Nucleus accumbens (tissue), 56 donors: ENCODE measurements at regions not wholly inside any gene's neighbourhood (a gene's known extent, or its start where the extent isn't known, plus 50 kb on each side); places are given as distances from the start of the nearest gene placed in this dataset.

Experiments
- DNase-seq, 56 donors: peaks; one replicate each; lab custom pipeline; 2025; lab: John Stamatoyannopoulos, UW

GRCh38 chr2:240308111-240308651 lies 127.3 kb upstream of the GPC1 start:
- no peak for DNase-seq

DNA sequence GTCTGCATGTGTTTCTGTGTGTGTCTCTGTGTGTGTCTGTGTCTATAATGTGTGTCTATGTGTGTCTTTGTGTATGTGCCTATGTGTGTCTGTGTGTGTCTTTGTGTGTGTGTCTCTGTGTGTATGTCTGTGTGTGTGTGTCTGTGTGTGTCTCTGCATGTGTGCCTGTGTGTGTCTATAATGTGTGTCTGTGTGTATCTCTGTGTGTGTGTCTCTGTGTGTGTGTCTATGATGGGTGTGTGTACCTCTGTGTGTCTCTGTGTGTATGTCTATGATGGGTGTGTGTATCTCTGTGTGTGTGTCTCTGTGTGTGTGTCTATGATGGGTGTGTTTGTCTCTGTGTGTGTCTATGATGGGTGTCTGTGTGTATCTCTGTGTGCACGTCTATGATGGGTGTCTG lies 126.2 kb upstream of the GPC1 start:
- DNase-seq, result no peak

GRCh38 chr2:240310201-240310600 lies 125.3 kb upstream of the GPC1 start:
- no peak for DNase-seq

DNA sequence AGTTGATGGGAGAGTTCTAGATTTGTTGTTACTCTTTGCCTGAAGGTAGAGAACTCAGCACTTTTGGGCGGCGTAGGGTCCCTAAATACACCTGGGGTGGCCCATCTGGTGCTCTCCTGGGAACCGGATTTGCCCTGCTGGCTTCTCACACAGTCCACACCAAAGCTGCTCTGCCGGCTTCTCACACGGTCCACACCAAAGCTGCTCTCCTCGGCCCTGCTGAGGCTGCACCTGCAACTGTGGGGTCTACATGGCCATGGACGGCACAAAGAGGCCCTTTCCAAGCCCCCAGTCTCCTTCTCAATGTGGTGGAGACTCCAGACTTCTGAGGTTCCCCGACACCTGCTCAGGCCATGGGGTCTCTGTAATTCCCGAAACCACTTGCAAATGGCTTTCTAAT lies 124.8 kb upstream of the GPC1 start:
- DNase-seq, result no peak

DNA sequence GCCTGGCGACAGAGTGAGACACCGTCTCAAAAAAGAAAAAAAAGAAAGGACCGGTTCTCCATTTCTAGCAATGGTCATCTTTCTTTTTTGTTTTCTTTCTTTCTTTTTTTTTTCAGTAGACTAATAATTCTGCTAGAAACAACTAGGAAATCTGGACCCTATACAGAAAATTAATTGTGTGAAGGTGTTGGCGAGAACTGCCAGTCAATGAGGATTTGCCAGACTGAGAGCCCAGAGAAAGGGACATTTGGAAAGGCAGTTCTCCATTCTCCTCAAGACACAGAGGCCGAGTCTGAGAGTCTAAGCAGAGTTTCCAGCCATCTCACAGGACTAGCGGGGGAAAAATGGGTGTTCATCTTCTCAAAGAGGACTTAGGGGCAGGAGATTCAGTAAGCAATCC lies 123.6 kb upstream of the GPC1 start:
- no peak for DNase-seq

- DNase-seq, result no peak
These were observed 116.1 kb upstream of the GPC1 start for GRCh38 chr2:240319221-240319854.

DNA sequence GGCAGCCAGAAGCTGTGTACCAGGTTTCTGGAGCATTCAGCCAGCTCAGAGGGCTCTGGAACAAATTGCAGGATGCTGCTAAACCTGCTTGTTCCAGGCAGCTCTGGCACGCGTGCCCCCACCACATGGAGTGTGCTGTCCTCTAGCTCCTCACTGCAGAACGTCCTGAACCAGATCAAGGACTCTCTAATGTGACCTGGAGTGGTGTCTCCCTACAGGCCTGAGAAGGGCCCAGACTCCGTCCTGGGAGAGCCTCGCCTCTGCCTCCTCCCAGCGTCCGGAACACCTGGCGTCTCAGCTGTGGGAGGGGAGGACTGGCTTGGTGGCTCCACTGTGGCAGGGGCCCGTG lies 115.6 kb upstream of the GPC1 start:
- DNase-seq, result no peak

DNA sequence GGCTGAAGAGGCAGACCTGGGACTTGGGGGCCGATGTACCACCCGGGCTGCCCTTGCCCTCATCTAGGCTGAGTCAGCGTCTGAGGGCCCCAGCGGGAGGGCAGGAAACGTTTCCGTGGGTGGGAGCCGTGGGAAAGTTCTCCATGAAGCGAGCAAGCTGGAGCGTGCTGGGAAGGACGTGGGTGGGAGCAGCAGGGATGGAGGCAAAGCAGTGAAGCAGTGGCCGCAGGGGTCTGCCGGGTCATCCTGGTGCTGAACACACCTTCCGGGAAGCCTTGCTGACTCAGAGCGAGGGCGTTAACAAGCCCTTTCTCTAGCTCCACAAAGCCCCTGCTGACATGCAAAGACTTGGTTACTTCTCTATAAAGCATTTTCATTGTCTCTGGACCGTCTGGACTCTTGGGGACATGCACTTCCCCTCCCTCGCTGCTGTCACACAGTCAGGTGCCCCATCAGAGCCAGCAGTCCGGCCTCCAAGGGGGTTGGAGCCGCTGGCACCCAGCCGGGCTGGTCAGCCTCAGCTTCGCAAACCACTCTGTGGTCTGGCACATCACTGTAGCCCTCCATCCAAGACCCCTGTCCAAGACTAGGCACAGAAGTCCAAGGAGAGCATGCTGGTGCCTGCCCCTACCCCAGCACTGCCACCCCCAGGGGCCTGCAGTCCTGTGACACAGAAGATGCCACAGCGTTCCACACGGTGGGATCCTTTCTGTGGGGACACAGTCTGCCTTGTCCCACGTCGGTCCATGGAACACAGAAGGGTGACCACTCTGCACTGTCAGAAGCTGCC lies 115.1 kb upstream of the GPC1 start:
- DNase-seq, result peak in 10 of 56 donors; percentile 13 to 68 (median 39)

- no peak for DNase-seq
These were observed 113.1 kb upstream of the GPC1 start for GRCh38 chr2:240322231-240322955.

- no peak for DNase-seq
These were observed 112.5 kb upstream of the GPC1 start for GRCh38 chr2:240322991-240323390.

DNA sequence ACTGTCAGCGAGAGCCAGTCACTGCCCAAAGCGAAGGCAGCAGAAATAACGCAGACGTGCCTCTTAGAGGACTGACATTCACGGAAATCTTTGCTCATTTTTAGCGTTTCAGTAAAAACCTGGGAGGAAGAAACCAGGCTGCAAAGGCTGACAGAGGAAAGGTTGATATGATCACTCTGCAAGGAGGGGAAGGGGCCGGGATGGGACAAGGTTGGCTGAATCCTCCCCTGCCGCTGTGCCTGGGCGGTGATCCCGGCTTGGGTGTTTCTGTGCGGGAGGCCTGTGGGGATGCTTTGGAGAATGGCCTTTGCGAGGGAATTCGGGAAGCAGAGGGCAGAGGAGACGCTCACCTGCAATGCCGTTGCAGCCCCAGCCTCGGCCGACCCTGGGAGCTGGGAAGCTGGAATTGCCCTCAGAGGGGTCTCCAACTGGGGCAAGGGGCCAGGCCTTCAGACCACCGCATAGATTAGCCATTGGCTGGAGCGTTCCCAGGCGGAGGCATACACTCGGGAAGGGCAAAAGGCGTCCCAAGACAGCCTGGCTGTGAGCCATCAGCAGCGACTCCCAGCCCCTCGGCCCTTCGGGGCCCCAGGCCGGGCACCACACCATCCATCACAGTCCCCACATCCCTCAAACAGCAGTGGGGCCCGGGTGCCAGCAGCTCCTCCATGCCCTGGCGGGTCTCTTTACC lies 111.7 kb upstream of the GPC1 start:
- no peak for DNase-seq

DNA sequence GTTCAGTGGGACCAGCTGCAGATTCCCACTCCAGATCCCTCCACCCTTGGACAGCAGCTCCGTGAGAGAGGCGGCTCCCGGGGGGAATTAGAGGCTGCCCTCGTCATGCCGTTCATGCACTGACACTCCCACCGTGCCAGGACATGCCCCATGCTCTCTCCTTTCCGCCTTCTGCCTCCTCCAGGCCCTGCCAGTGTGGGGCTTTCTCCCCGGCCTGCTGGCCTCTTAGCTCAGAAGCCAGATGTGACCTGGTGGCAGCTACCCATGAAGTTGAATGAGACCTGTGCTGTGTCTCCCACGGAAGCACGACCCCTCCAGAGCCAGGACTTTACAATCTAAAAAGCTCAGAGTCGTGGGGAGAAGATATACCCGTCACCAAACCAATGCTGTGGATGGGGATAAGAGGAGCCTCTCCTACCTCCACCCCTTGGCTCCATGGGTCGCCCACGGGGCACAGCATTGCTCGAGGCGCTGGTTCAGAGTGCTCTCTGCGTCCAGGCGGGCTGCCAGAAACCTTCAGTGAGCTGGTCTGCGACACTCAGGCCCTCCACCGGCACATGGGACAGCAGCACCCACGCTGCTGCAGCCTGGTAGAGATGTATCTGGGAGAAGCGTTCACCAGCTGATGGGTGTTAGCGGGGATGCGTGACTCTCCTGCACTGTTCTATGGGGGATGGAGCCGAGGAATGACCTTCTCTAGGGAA lies 111.0 kb upstream of the GPC1 start:
- no peak for DNase-seq

- DNase-seq, result peak in 35 of 56 donors; percentile 5 to 70 (median 28)
These were observed 110.2 kb upstream of the GPC1 start for GRCh38 chr2:240325016-240326007.

DNA sequence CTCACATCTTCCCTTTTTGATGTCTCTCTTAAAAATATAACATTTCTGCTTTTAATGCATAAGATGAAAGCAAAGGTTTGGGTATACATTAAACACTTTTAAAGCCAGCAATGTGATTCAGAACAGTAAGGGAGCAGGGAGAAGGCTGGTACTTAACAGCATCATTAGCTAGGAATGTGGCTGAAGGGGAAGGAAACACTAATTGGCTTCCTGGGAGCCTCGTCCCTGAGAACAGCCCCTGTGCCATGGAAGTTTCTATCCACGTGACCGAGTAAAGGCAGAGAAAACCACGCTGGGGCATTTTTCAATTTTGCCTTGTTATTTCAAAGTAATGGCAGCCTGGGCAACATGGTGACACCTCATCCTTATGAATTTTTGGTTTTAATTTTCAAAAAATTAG lies 109.2 kb upstream of the GPC1 start:
- DNase-seq, result no peak

- no peak for DNase-seq
These were observed 108.6 kb upstream of the GPC1 start for GRCh38 chr2:240326886-240327285.

DNA sequence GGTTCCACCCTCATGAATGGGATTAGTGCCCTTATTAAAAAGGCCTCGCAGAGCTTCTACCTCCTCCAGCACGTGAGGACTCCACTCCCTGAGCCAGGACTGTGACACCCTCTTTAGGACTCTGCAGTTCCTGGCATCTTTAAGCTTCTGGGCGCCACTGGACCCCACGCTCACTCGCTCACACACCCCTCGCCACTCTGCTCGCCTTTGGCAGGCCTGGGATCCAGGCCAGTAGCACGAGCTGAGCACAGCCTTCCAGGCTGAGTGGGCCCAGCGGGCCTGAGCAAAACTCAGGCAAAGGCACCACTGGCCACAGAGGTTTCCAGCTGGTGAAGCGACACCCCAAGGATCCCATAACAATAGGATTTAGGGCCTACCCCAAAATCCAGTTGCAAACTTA lies 107.9 kb upstream of the GPC1 start:
- no peak for DNase-seq

- DNase-seq, result no peak
These were observed 106.9 kb upstream of the GPC1 start for GRCh38 chr2:240328526-240328925.

DNA sequence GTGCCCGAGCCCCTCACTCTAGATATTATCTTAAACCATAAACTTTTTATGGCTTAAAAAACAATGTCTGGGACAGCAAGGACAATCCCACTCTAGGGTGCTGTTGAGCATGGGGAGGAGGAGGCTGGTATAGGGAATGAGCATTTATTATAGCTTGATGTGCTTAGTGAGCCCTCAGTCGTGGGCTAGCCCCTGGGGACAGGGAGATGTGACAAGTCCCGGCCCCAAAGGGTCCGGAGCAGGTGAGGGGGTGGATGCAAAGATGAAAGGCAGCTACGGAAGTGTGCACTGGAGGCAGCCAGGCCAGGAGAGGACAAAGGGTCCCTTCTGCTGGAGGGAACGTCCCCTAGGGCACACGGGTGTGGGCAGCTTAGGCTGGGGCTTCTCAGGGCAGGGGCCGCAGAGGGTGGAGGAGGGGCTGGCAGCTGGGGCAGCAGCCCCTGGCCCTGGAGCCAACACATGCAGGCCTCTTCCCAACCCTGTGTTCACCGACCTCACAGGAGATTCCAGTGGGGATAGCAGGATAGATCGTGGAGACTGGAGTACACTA lies 106.3 kb upstream of the GPC1 start:
- no peak for DNase-seq

GRCh38 chr2:240329778-240330177 lies 105.7 kb upstream of the GPC1 start:
- no peak for DNase-seq
